HL-60 (cell line): ENCODE measurements at regions not wholly inside any gene's neighbourhood (a gene's known extent, or its start where the extent isn't known, plus 50 kb on each side); places are given as distances from the start of the nearest gene placed in this dataset.

Experiments
- DNase-seq, 2 experiments: peaks; one replicate each; pipeline ENCODE4 v3.0.0-alpha.2; 2010 to 2020; ENCODE audit warnings: low read depth in 1 of 2, low spot score in 1 of 2
- H3K27ac ChIP-seq: fragments of 250-450 bp; sonication (Bioruptor Pico); replicated peaks from 2 replicates; pipeline ENCODE4 v1.5.1; 2020; ENCODE audit warnings: mild to moderate bottlenecking, moderate library complexity
- H3K27me3 ChIP-seq: fragments of 250-450 bp; sonication (Bioruptor Pico); 2 replicates; pipeline ENCODE4 v1.5.1; 2021; ENCODE audit warnings: mild to moderate bottlenecking, moderate library complexity; ENCODE audit not compliant: insufficient read depth, poor library complexity, severe bottlenecking
- H3K4me3 ChIP-seq: replicated peaks from 2 replicates; pipeline ENCODE4 v1.5.1; 2011; ENCODE audit warnings: mild to moderate bottlenecking, control low read depth, low read length; ENCODE audit not compliant: insufficient read depth
- CTCF ChIP-seq: IDR thresholded peaks from one replicate; pipeline ENCODE4 v1.5.1; 2011; ENCODE audit warnings: low read length, control low read depth, inconsistent platforms; ENCODE audit not compliant: insufficient read depth
- GABPA ChIP-seq: IDR thresholded peaks from 2 replicates; pipeline ENCODE4 v1.6.1; 2012; ENCODE audit warnings: low read depth
- POLR2AphosphoS5 ChIP-seq: IDR thresholded peaks from 2 replicates; pipeline ENCODE4 v1.6.1; 2012; ENCODE audit warnings: low read depth
- REST ChIP-seq: IDR thresholded peaks from 2 replicates; pipeline ENCODE4 v1.6.1; 2012; ENCODE audit warnings: low read depth; ENCODE audit not compliant: insufficient replicate concordance
- SPI1 ChIP-seq: IDR thresholded peaks from 2 replicates; pipeline ENCODE4 v1.6.1; 2012; ENCODE audit warnings: low read depth, mild to moderate bottlenecking, borderline replicate concordance

GRCh38 chr1:57848406-57848805 lies 424.5 kb upstream of the DAB1 start:
- Histone ChIP-seq H3K27me3 (peaks cover 5% of the 10 kb centered on the region), H3K4me3 (no peak overlapping the region), H3K27ac (no peak overlapping the region)
- no peak for DNase-seq
- TF ChIP-seq POLR2AphosphoS5 (no peak), GABPA (no peak), SPI1 (no peak), REST (no peak), CTCF (no peak)

GRCh38 chr1:57845041-57845440 lies 421.2 kb upstream of the DAB1 start:
- TF ChIP-seq CTCF (no peak), REST (no peak), SPI1 (no peak), GABPA (no peak), POLR2AphosphoS5 (no peak)
- DNase-seq = no peak
- H3K27ac ChIP-seq = no peak overlapping the region
- H3K27me3 ChIP-seq = peaks cover 5% of the 10 kb centered on the region
- no peak overlapping the region for H3K4me3 ChIP-seq

GRCh38 chr1:57844382-57844980 lies 420.6 kb upstream of the DAB1 start:
- no peak for DNase-seq
- no peak overlapping the region for H3K4me3 ChIP-seq
- H3K27me3 ChIP-seq = peaks cover 5% of the 10 kb centered on the region
- TF ChIP-seq GABPA = no peak
- TF ChIP-seq POLR2AphosphoS5 = no peak
- no peak for TF ChIP-seq REST
- TF ChIP-seq SPI1 = no peak
- no peak for TF ChIP-seq CTCF
- no peak overlapping the region for H3K27ac ChIP-seq
